OCI-LY1 (cell line): ENCODE measurements at regions not wholly inside any gene's neighbourhood (a gene's known extent, or its start where the extent isn't known, plus 50 kb on each side); places are given as distances from the start of the nearest gene placed in this dataset.

ENCODE experiments used
- CTCF ChIP-seq: fragments of 200-600 bp; sonication (generic), shearing (Covaris generic); IDR thresholded peaks from 2 replicates; pipeline ENCODE4 v1.5.1; 2017; ENCODE audit warnings: mild to moderate bottlenecking, antibody characterized with exemption, low read length, moderate library complexity, mixed read lengths
- EZH2 ChIP-seq: fragments of 200-600 bp; sonication (generic), shearing (Covaris generic); IDR thresholded peaks from 2 replicates; pipeline ENCODE4 v1.8.0; 2017; ENCODE audit warnings: borderline replicate concordance, mixed run types, mild to moderate bottlenecking, antibody characterized with exemption, low read length, moderate library complexity, mixed read lengths

GRCh38 chr13:83681547-83681946 is 200.7 kb downstream of the SLITRK1 start:
- TF ChIP-seq CTCF = no peak
- TF ChIP-seq EZH2 = no peak
